ENCODE measurements at regions not wholly inside any gene's neighbourhood (a gene's known extent, or its start where the extent isn't known, plus 50 kb on each side); places are given as distances from the start of the nearest gene placed in this dataset.

DNA sequence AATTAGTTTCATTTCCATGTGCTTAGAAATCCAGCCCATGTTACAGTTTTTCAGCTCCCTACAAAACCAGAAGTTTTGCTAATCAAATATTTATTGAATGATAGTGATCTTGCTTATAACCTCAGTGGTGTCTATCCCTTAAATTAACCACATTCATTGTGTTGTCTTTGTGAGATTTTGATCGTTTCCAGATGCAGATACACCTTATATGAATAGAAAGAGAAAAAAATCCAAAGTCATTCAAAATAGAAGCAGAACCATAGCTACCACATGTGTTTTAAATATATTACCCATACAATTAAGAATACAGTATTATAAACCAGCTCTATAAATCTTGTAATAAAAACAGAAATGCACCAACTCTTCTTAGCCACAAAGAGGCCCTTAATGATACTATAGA lies 60.6 kb upstream of the RREB1 start (continued):
- TF ChIP-seq, protein P1, sequence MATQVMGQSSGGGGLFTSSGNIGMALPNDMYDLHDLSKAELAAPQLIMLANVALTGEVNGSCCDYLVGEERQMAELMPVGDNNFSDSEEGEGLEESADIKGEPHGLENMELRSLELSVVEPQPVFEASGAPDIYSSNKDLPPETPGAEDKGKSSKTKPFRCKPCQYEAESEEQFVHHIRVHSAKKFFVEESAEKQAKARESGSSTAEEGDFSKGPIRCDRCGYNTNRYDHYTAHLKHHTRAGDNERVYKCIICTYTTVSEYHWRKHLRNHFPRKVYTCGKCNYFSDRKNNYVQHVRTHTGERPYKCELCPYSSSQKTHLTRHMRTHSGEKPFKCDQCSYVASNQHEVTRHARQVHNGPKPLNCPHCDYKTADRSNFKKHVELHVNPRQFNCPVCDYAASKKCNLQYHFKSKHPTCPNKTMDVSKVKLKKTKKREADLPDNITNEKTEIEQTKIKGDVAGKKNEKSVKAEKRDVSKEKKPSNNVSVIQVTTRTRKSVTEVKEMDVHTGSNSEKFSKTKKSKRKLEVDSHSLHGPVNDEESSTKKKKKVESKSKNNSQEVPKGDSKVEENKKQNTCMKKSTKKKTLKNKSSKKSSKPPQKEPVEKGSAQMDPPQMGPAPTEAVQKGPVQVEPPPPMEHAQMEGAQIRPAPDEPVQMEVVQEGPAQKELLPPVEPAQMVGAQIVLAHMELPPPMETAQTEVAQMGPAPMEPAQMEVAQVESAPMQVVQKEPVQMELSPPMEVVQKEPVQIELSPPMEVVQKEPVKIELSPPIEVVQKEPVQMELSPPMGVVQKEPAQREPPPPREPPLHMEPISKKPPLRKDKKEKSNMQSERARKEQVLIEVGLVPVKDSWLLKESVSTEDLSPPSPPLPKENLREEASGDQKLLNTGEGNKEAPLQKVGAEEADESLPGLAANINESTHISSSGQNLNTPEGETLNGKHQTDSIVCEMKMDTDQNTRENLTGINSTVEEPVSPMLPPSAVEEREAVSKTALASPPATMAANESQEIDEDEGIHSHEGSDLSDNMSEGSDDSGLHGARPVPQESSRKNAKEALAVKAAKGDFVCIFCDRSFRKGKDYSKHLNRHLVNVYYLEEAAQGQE (IDR thresholded peaks at IDR 0.05), result no peak

GRCh38 chr6:7047966-7048365 lies 59.8 kb upstream of the RREB1 start:
- H3K27ac ChIP-seq (ENCODE audit: low read depth in 1 of 2, low read length in 2 of 2), result no peak overlapping the region
- peaks cover 5 to 26% (median 8%) of the 10 kb centered on the region in 4 donors for H3K4me1 ChIP-seq (ENCODE audit: control insufficient read depth in 4 of 4, insufficient read depth in 4 of 4, low read length in 3 of 4)
- 89% methylated on average over 3 of the region's 3 CpGs for WGBS
- no peaks in the 10 kb centered on the region for H3K36me3 ChIP-seq (ENCODE audit: control insufficient read depth in 4 of 4, insufficient read depth in 3 of 4, low read depth in 1 of 4, low read length in 3 of 4)
- no peak overlapping the region for H3K9ac ChIP-seq (ENCODE audit: low read depth in 1 of 2, low read length in 2 of 2)
- no peak for DNase-seq (ENCODE audit: low spot score)
- H3K27me3 ChIP-seq (ENCODE audit: control insufficient read depth in 4 of 4, insufficient read depth in 4 of 4, low read length in 3 of 4), result no peaks in the 10 kb centered on the region
- H3K4me3 ChIP-seq (ENCODE audit: low read depth in 1 of 3, low read length in 3 of 3), result no peak overlapping the region
- H3K9me3 ChIP-seq (ENCODE audit: control insufficient read depth in 4 of 4, low read length in 3 of 4), result no peaks in the 10 kb centered on the region
- TF ChIP-seq, protein P2, sequence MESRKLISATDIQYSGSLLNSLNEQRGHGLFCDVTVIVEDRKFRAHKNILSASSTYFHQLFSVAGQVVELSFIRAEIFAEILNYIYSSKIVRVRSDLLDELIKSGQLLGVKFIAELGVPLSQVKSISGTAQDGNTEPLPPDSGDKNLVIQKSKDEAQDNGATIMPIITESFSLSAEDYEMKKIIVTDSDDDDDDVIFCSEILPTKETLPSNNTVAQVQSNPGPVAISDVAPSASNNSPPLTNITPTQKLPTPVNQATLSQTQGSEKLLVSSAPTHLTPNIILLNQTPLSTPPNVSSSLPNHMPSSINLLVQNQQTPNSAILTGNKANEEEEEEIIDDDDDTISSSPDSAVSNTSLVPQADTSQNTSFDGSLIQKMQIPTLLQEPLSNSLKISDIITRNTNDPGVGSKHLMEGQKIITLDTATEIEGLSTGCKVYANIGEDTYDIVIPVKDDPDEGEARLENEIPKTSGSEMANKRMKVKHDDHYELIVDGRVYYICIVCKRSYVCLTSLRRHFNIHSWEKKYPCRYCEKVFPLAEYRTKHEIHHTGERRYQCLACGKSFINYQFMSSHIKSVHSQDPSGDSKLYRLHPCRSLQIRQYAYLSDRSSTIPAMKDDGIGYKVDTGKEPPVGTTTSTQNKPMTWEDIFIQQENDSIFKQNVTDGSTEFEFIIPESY (IDR thresholded peaks at IDR 0.05), result no peak
- TF ChIP-seq SP1 (IDR thresholded peaks at IDR 0.05), result no peak
- no peak for TF ChIP-seq NR2F2 (IDR thresholded peaks at IDR 0.05)
- TF ChIP-seq, protein P3, sequence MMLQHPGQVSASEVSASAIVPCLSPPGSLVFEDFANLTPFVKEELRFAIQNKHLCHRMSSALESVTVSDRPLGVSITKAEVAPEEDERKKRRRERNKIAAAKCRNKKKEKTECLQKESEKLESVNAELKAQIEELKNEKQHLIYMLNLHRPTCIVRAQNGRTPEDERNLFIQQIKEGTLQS (IDR thresholded peaks at IDR 0.05), result no peak
- no peak for TF ChIP-seq GABPA (IDR thresholded peaks at IDR 0.05 in 1 of 2, conservative IDR thresholded peaks at IDR 0.05 in 1 of 2)
- TF ChIP-seq FOXA1 (IDR thresholded peaks at IDR 0.05), result no peak
- no peak for TF ChIP-seq EGR1 (IDR thresholded peaks at IDR 0.05; ENCODE audit: low read depth in 2 of 2)
- no peak for TF ChIP-seq TAF1 (conservative IDR thresholded peaks at IDR 0.05)
- no peak for TF ChIP-seq FOXA2 (IDR thresholded peaks at IDR 0.05)
- TF ChIP-seq CTCF (IDR thresholded peaks at IDR 0.05; ENCODE audit: low read depth, low read length, missing input control), result no peak
- no peak for TF ChIP-seq RAD21 (IDR thresholded peaks at IDR 0.05)
- no peak for TF ChIP-seq HNF4G (IDR thresholded peaks at IDR 0.05)
- no peak for TF ChIP-seq RXRA (IDR thresholded peaks at IDR 0.05)
- no peak for TF ChIP-seq JUND (IDR thresholded peaks at IDR 0.05)
- TF ChIP-seq, protein P4, sequence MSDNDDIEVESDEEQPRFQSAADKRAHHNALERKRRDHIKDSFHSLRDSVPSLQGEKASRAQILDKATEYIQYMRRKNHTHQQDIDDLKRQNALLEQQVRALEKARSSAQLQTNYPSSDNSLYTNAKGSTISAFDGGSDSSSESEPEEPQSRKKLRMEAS (IDR thresholded peaks at IDR 0.05), result no peak
- TF ChIP-seq HNF4A (conservative IDR thresholded peaks at IDR 0.05), result no peak
- TF ChIP-seq, protein P1 (IDR thresholded peaks at IDR 0.05), result no peak
- TF ChIP-seq YY1 (IDR thresholded peaks at IDR 0.05), result no peak

Data from liver (tissue), 8 donors.